Neural progenitor cell (in vitro differentiated cells): ENCODE measurements at regions not wholly inside any gene's neighbourhood (a gene's known extent, or its start where the extent isn't known, plus 50 kb on each side); places are given as distances from the start of the nearest gene placed in this dataset.

Experiments used
- DNase-seq: peaks from one replicate; pipeline ENCODE4 v3.0.0-alpha.2; 2016; ENCODE audit warnings: low spot score
- H2AFZ ChIP-seq: fragments of 200-600 bp; sonication (generic); replicated peaks from 2 replicates; pipeline ENCODE4 v1.6.1; 2016; ENCODE audit warnings: antibody characterized with exemption
- H3F3A ChIP-seq: fragments of 200-600 bp; sonication (generic); 2 replicates; pipeline ENCODE4 v1.6.1; 2016; ENCODE audit warnings: antibody characterized with exemption, low read depth
- H3K27ac ChIP-seq: fragments of 200-600 bp; sonication (generic); 2 replicates; pipeline ENCODE4 v1.5.1; 2016; ENCODE audit warnings: mild to moderate bottlenecking
- H3K27me3 ChIP-seq: fragments of 200-600 bp; sonication (generic); 2 replicates; pipeline ENCODE4 v1.6.1; 2016; ENCODE audit warnings: mild to moderate bottlenecking, moderate library complexity
- H3K36me3 ChIP-seq: fragments of 200-600 bp; sonication (generic); 2 replicates; pipeline ENCODE4 v1.5.1; 2016
- H3K4me1 ChIP-seq: fragments of 200-600 bp; sonication (generic); 2 replicates; pipeline ENCODE4 v1.6.1; 2016; ENCODE audit warnings: mixed run types
- H3K4me2 ChIP-seq: fragments of 200-600 bp; sonication (generic); 2 replicates; pipeline ENCODE4 v1.6.1; 2016
- H3K4me3 ChIP-seq: fragments of 200-600 bp; sonication (generic); 2 replicates; pipeline ENCODE4 v1.5.1; 2016
- H3K79me2 ChIP-seq: fragments of 200-600 bp; sonication (generic); 2 replicates; pipeline ENCODE4 v1.6.1; 2016; ENCODE audit warnings: low read depth
- H3K9ac ChIP-seq: fragments of 200-600 bp; sonication (generic); 2 replicates; pipeline ENCODE4 v1.6.1; 2016
- H3K9me3 ChIP-seq: fragments of 200-600 bp; sonication (generic); 2 replicates; pipeline ENCODE4 v1.5.1; 2016; ENCODE audit warnings: low read depth
- H4K20me1 ChIP-seq: fragments of 200-600 bp; sonication (generic); 2 replicates; pipeline ENCODE4 v1.6.1; 2016; ENCODE audit warnings: low read depth
- H3K27ac Mint-ChIP-seq: 3 replicates; pipeline ENCODE4 v1.8.0; 2021; ENCODE audit warnings: mixed read lengths
- H3K27me3 Mint-ChIP-seq: 2 replicates; pipeline ENCODE4 v1.8.0; 2022; ENCODE audit warnings: low read depth, mild to moderate bottlenecking, inconsistent platforms, moderate library complexity, mixed read lengths; ENCODE audit not compliant: insufficient read depth
- H3K36me3 Mint-ChIP-seq: 3 replicates; pipeline ENCODE4 v1.8.0; 2021; ENCODE audit warnings: mixed read lengths
- H3K4me1 Mint-ChIP-seq: 3 replicates; pipeline ENCODE4 v1.8.0; 2021; ENCODE audit warnings: mixed read lengths
- H3K4me3 Mint-ChIP-seq: 3 replicates; pipeline ENCODE4 v1.8.0; 2021; ENCODE audit warnings: mild to moderate bottlenecking, moderate library complexity, mixed read lengths
- H3K9me3 Mint-ChIP-seq: 3 replicates; pipeline ENCODE4 v1.8.0; 2020; ENCODE audit warnings: mixed read lengths
- EZH2 ChIP-seq: fragments of 200-600 bp; sonication (generic); IDR thresholded peaks from 2 replicates; pipeline ENCODE4 v1.6.1; 2017; ENCODE audit warnings: antibody characterized with exemption, mild to moderate bottlenecking, moderate library complexity
- EZH2phosphoT487 ChIP-seq: fragments of 200-600 bp; sonication (generic); IDR thresholded peaks from 2 replicates; pipeline ENCODE4 v1.6.1; 2017; ENCODE audit warnings: antibody characterized with exemption
- TF ChIP-seq, protein P1 (sequence below): fragments of 200-600 bp; sonication (generic); IDR thresholded peaks from 2 replicates; pipeline ENCODE4 v1.5.1; 2017; ENCODE audit warnings: antibody characterized with exemption, mild to moderate bottlenecking

DNA sequence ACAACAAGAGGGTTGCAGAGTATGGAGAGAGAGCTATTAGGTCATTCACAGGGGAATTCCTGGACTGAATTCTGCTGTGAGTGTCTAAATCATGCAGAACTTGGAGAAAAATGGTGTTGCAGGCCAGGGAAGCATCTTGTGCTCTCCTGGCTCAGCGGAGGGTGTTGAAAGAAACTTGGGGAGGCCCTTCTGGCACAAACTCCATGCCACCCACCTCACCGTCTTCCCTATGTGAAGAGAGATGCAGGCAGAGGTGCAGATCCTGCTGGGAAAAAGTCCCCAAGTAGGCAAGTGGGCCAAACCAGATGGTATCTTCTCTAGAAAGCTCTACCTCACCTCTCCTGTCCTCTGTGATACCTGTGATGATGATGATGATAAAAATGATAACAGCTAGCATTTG, 604.3 kb upstream of the API5 start:
- no peaks in the 10 kb centered on the region for H3K79me2 ChIP-seq
- no peak for DNase-seq
- H3K36me3 ChIP-seq: no peaks in the 10 kb centered on the region
- H3K9ac ChIP-seq: no peak overlapping the region
- no peaks in the 10 kb centered on the region for H3K36me3 Mint-ChIP-seq
- H2AFZ ChIP-seq: no peak overlapping the region
- peaks cover 4% of the 10 kb centered on the region for H3K4me1 Mint-ChIP-seq
- no peak overlapping the region for H3K27ac ChIP-seq
- H3K4me3 ChIP-seq: no peak overlapping the region
- no peaks in the 10 kb centered on the region for H3F3A ChIP-seq
- peaks cover 5% of the 10 kb centered on the region for H3K27me3 Mint-ChIP-seq
- no peak overlapping the region for H3K4me2 ChIP-seq
- H3K27me3 ChIP-seq: no peaks in the 10 kb centered on the region
- TF ChIP-seq, protein P1, sequence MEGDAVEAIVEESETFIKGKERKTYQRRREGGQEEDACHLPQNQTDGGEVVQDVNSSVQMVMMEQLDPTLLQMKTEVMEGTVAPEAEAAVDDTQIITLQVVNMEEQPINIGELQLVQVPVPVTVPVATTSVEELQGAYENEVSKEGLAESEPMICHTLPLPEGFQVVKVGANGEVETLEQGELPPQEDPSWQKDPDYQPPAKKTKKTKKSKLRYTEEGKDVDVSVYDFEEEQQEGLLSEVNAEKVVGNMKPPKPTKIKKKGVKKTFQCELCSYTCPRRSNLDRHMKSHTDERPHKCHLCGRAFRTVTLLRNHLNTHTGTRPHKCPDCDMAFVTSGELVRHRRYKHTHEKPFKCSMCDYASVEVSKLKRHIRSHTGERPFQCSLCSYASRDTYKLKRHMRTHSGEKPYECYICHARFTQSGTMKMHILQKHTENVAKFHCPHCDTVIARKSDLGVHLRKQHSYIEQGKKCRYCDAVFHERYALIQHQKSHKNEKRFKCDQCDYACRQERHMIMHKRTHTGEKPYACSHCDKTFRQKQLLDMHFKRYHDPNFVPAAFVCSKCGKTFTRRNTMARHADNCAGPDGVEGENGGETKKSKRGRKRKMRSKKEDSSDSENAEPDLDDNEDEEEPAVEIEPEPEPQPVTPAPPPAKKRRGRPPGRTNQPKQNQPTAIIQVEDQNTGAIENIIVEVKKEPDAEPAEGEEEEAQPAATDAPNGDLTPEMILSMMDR: no peak
- TF ChIP-seq EZH2phosphoT487 (no peak), EZH2 (no peak)
- no peaks in the 10 kb centered on the region for H3K9me3 Mint-ChIP-seq
- H3K4me1 ChIP-seq: peaks cover 11% of the 10 kb centered on the region
- H4K20me1 ChIP-seq: no peaks in the 10 kb centered on the region
- no peak overlapping the region for H3K4me3 Mint-ChIP-seq
- no peak overlapping the region for H3K27ac Mint-ChIP-seq
- H3K9me3 ChIP-seq: no peaks in the 10 kb centered on the region

DNA sequence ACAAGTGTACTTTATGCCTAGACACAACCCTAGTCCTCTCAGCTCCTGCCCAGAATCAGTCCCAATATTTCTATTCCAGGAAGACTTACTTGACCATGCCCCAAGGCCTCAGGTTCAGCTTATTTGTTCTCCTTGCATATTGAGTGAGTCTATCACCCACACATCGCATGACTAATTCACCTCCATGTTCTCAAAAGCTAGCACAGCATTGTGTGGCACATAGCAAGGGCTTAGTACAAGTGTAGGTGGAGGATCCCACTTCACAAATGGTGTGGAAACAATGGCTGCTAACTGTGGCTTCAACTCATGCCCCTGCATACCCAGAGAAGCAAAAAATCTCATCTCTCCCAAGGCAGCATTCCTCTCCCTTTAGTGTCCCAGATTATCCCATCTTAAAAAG, 602.6 kb upstream of the API5 start:
- H3K79me2 ChIP-seq: no peaks in the 10 kb centered on the region
- no peak overlapping the region for H3K4me3 Mint-ChIP-seq
- DNase-seq: peak; percentile 1
- H3K4me2 ChIP-seq: no peak overlapping the region
- no peak overlapping the region for H3K27ac Mint-ChIP-seq
- no peaks in the 10 kb centered on the region for H3F3A ChIP-seq
- H3K36me3 ChIP-seq: no peaks in the 10 kb centered on the region
- peaks cover 4% of the 10 kb centered on the region for H3K4me1 Mint-ChIP-seq
- peaks cover 6% of the 10 kb centered on the region for H3K4me1 ChIP-seq
- TF ChIP-seq, protein P1: no peak
- no peak for TF ChIP-seq EZH2
- no peak for TF ChIP-seq EZH2phosphoT487
- H3K27me3 Mint-ChIP-seq: peaks cover 5% of the 10 kb centered on the region
- H3K27ac ChIP-seq: no peak overlapping the region
- H3K9me3 Mint-ChIP-seq: no peaks in the 10 kb centered on the region
- H3K27me3 ChIP-seq: no peaks in the 10 kb centered on the region
- H3K9ac ChIP-seq: no peak overlapping the region
- no peaks in the 10 kb centered on the region for H4K20me1 ChIP-seq
- H3K36me3 Mint-ChIP-seq: no peaks in the 10 kb centered on the region
- no peaks in the 10 kb centered on the region for H3K9me3 ChIP-seq
- H3K4me3 ChIP-seq: no peak overlapping the region
- no peak overlapping the region for H2AFZ ChIP-seq

DNA sequence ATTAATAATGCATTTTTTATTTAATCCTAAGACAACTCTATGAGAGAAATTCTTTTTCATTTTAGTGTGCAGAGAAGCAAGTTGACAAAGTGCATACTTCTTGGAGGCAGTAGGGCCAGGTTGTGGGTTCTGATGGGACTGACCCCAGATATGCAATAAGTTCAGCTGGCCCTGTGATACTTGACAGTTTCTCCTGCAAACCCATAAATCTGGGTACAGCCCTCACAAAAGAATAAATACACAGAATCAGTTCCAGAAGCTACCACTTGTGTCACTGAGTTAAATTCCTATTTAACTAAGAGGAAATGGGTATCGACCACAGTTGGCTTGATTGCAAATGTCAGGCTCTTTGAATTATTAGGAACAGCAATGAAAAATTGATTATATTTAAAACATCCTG, 598.5 kb upstream of the API5 start:
- Histone ChIP-seq H3K36me3 (no peaks in the 10 kb centered on the region), H3K27me3 (no peaks in the 10 kb centered on the region), H3K27ac (no peak overlapping the region), H2AFZ (peak overlapping the region; percentile 21), H4K20me1 (no peaks in the 10 kb centered on the region), H3F3A (no peaks in the 10 kb centered on the region), H3K4me3 (no peak overlapping the region), H3K4me1 (no peaks in the 10 kb centered on the region), H3K4me2 (no peak overlapping the region), H3K9ac (no peak overlapping the region), H3K9me3 (no peaks in the 10 kb centered on the region), H3K79me2 (no peaks in the 10 kb centered on the region)
- no peak for DNase-seq
- Mint-ChIP-seq H3K9me3 (no peaks in the 10 kb centered on the region), H3K4me3 (no peak overlapping the region), H3K4me1 (peaks cover 4% of the 10 kb centered on the region), H3K27ac (no peak overlapping the region), H3K27me3 (peaks cover 2% of the 10 kb centered on the region), H3K36me3 (no peaks in the 10 kb centered on the region)
- TF ChIP-seq, protein P1: no peak
- TF ChIP-seq EZH2phosphoT487 (no peak), EZH2 (no peak)
